OCI-LY3 (cell line): ENCODE measurements at regions not wholly inside any gene's neighbourhood (a gene's known extent, or its start where the extent isn't known, plus 50 kb on each side); places are given as distances from the start of the nearest gene placed in this dataset.

Source experiments
- H2AFZ ChIP-seq: fragments of 200-600, 300-600 bp; shearing (Covaris generic); 2 replicates; pipeline ENCODE4 v1.6.0; 2014; ENCODE audit warnings: antibody characterized with exemption, low read depth, low read length
- H3K27ac ChIP-seq: fragments of 200-600, 300-600 bp; sonication (generic); 2 replicates; pipeline ENCODE4 v1.5.1; 2014; ENCODE audit warnings: mild to moderate bottlenecking, low read length, moderate library complexity, mixed read lengths
- H3K27me3 ChIP-seq: fragments of 200-600, 300-600 bp; sonication (generic); 2 replicates; pipeline ENCODE4 v1.6.1; 2014; ENCODE audit warnings: low read depth, low read length, mixed read lengths
- H3K36me3 ChIP-seq: fragments of 200-600, 300-600 bp; sonication (generic); replicated peaks from 2 replicates; pipeline ENCODE3; 2014; ENCODE audit warnings: low read depth, low read length, mixed read lengths
- H3K4me1 ChIP-seq: fragments of 300-600, 200-600 bp; sonication (generic); 2 replicates; pipeline ENCODE4 v1.6.1; 2014; ENCODE audit warnings: low read length, mixed read lengths
- H3K4me2 ChIP-seq: fragments of 200-600, 300-600 bp; sonication (generic); 2 replicates; pipeline ENCODE4 v1.6.1; 2014; ENCODE audit warnings: low read length, mixed read lengths
- H3K4me3 ChIP-seq: fragments of 300-600, 200-600 bp; sonication (generic); 2 replicates; pipeline ENCODE4 v1.5.1; 2014; ENCODE audit warnings: antibody characterized with exemption, mild to moderate bottlenecking, low read length, moderate library complexity
- H3K79me2 ChIP-seq: fragments of 300-600, 200-600 bp; shearing (Covaris generic); 2 replicates; pipeline ENCODE4 v1.6.1; 2014; ENCODE audit warnings: mild to moderate bottlenecking, low read length, mixed read lengths
- H3K9ac ChIP-seq: fragments of 300-600, 200-600 bp; shearing (Covaris generic); 2 replicates; pipeline ENCODE4 v1.6.0; 2014; ENCODE audit warnings: mild to moderate bottlenecking, low read length, moderate library complexity
- H3K9me3 ChIP-seq: fragments of 200-600, 300-600 bp; shearing (Covaris generic); 2 replicates; pipeline ENCODE4 v1.6.1; 2014; ENCODE audit warnings: low read length, mixed read lengths; ENCODE audit not compliant: insufficient read depth
- H4K20me1 ChIP-seq: fragments of 200-600, 300-600 bp; sonication (generic); 2 replicates; pipeline ENCODE4 v1.6.1; 2016; ENCODE audit warnings: low read length, mixed read lengths; ENCODE audit not compliant: insufficient read depth
- CTCF ChIP-seq: fragments of 200-600, 300-600 bp; sonication (generic); IDR thresholded peaks from 2 replicates; pipeline ENCODE4 v1.5.1; 2014; ENCODE audit warnings: antibody characterized with exemption, low read length, low read depth
- EZH2phosphoT487 ChIP-seq: fragments of 200-600 bp; shearing (Covaris generic); IDR thresholded peaks from 2 replicates; pipeline ENCODE4 v1.6.1; 2018; ENCODE audit warnings: antibody characterized with exemption, mixed run types, low read depth

DNA sequence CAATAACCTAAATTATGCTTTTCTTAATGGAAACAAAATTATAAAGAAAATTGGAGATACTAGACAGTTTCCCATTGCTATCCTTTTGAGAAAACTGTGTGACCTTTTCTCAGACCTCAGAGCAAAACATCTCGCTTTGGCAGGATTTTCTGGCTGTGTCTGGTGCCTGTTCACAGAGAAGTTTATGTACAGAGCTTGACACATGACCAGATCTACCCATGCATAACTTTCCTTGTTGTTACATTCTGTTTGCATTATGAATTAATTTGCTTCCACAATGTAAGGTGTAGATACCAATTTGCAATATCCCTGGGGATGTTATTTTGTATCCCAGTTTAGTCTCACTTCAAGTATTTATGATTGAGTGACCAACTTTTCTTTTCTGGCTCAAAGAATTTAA, 565.0 kb downstream of the XPNPEP1 start:
- TF ChIP-seq EZH2phosphoT487 (no peak), CTCF (no peak)
- Histone ChIP-seq H3K4me3 (no peak overlapping the region), H3K27me3 (no peaks in the 10 kb centered on the region), H3K9me3 (no peaks in the 10 kb centered on the region), H3K27ac (no peak overlapping the region), H3K4me1 (no peaks in the 10 kb centered on the region), H3K36me3 (no peaks in the 10 kb centered on the region), H2AFZ (no peak overlapping the region), H4K20me1 (no peaks in the 10 kb centered on the region), H3K4me2 (no peak overlapping the region), H3K9ac (no peak overlapping the region), H3K79me2 (no peaks in the 10 kb centered on the region)

DNA sequence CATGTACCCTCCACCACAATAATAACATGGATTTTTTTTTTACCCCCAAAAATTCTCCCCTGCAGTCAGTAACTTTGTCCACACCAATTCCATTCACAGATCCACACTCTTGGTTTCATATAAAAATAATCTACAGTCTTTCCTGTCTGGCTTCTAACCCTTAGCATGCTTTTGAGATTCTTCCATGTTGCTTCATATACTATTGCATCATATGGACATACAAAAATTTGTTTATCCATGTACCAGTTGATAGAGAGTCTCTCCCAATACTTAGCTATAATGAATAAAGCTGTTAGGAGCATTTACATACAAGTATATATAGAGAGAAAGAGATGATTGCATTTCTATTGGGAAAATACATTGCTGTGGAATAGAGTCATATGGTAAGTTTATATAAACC, 575.0 kb downstream of the XPNPEP1 start:
- H3K4me3 ChIP-seq: no peak overlapping the region
- H3K79me2 ChIP-seq: no peaks in the 10 kb centered on the region
- H3K27ac ChIP-seq: no peak overlapping the region
- H3K9me3 ChIP-seq: no peaks in the 10 kb centered on the region
- no peaks in the 10 kb centered on the region for H3K4me1 ChIP-seq
- no peak overlapping the region for H3K9ac ChIP-seq
- TF ChIP-seq EZH2phosphoT487 (no peak), CTCF (no peak)
- H3K36me3 ChIP-seq: no peaks in the 10 kb centered on the region
- H3K4me2 ChIP-seq: no peak overlapping the region
- no peaks in the 10 kb centered on the region for H4K20me1 ChIP-seq
- no peaks in the 10 kb centered on the region for H3K27me3 ChIP-seq
- H2AFZ ChIP-seq: no peak overlapping the region

DNA sequence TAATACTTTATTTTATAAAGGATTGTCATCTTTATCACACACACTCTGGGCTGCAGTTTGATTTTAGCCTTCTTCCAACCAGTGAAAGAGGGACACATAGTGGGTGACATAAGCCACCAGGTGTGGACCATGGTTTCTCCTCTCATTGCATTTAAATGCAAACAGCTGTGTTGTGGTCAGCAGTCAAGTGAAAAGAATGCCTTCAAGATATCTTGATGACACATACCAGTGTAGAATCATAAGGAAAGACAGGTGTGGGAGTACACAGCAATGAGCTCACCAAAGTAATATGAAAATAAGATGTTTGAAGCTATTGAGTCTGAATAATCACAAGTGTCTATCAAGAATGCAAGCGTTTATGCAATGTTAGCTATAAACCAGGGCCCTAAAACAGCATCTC, 580.0 kb downstream of the XPNPEP1 start:
- H3K9me3 ChIP-seq: no peaks in the 10 kb centered on the region

GRCh38 chr10:109341986-109342385, 581.3 kb downstream of the XPNPEP1 start:
- Histone ChIP-seq H3K9me3 (no peaks in the 10 kb centered on the region), H3K4me3 (no peak overlapping the region)
- TF ChIP-seq CTCF: no peak
- no peak for TF ChIP-seq EZH2phosphoT487

More for the DNA sequence above, 580.0 kb downstream of the XPNPEP1 start:
- H3K9ac ChIP-seq: no peak overlapping the region
- no peak overlapping the region for H3K4me2 ChIP-seq
- H3K27me3 ChIP-seq: no peaks in the 10 kb centered on the region
- H3K4me3 ChIP-seq: no peak overlapping the region
- H3K4me1 ChIP-seq: no peaks in the 10 kb centered on the region
- H3K79me2 ChIP-seq: no peaks in the 10 kb centered on the region
- H4K20me1 ChIP-seq: no peaks in the 10 kb centered on the region
- no peak overlapping the region for H3K27ac ChIP-seq
- TF ChIP-seq EZH2phosphoT487 (no peak), CTCF (no peak)
- no peak overlapping the region for H2AFZ ChIP-seq
- H3K36me3 ChIP-seq: no peaks in the 10 kb centered on the region

More at GRCh38 chr10:109341986-109342385, 581.3 kb downstream of the XPNPEP1 start:
- H3K36me3 ChIP-seq: no peaks in the 10 kb centered on the region
- H3K4me1 ChIP-seq: no peaks in the 10 kb centered on the region
- no peak overlapping the region for H3K9ac ChIP-seq
- no peak overlapping the region for H3K4me2 ChIP-seq
- H3K79me2 ChIP-seq: no peaks in the 10 kb centered on the region
- H3K27ac ChIP-seq: no peak overlapping the region
- no peaks in the 10 kb centered on the region for H4K20me1 ChIP-seq
- no peak overlapping the region for H2AFZ ChIP-seq
- H3K27me3 ChIP-seq: no peaks in the 10 kb centered on the region
